ENCODE measurements at regions not wholly inside any gene's neighbourhood (a gene's known extent, or its start where the extent isn't known, plus 50 kb on each side); places are given as distances from the start of the nearest gene placed in this dataset.
A peak's percentile ranks its signal among the peaks of the same experiment; 100 is the strongest.

- H3K36me3 ChIP-seq, result no peaks in the 10 kb centered on the region
- intact Hi-C loops (cut with DNase I; ENCODE audit: low total_unique reads), result no loop called here
- no peak overlapping the region for H3K4me3 ChIP-seq
- peaks cover 0 to 5% (median 0%) of the 10 kb centered on the region in 4 donors for H3K9me3 ChIP-seq
- no peak overlapping the region for H3K27ac ChIP-seq
- H3K27me3 ChIP-seq, result no peaks in the 10 kb centered on the region
- TF ChIP-seq CTCF (IDR thresholded peaks at IDR 0.05), result no peak
- no peak for TF ChIP-seq EP300 (IDR thresholded peaks at IDR 0.05)
- TF ChIP-seq POLR2A (IDR thresholded peaks at IDR 0.05), result no peak
- TF ChIP-seq POLR2AphosphoS5 (IDR thresholded peaks at IDR 0.05), result no peak
- no peaks in the 10 kb centered on the region for H3K4me1 ChIP-seq
- DNase-seq, result no peak
- WGBS, 5 donors, result 67 to 86% (median 75%) methylated on average over 8 of the region's 8 CpGs
These were observed 107.0 kb downstream of the CD83 start for GRCh38 chr6:14224359-14225103.

- TF ChIP-seq POLR2AphosphoS5 (IDR thresholded peaks at IDR 0.05) (no peak), EP300 (IDR thresholded peaks at IDR 0.05) (no peak), CTCF (IDR thresholded peaks at IDR 0.05) (no peak), POLR2A (IDR thresholded peaks at IDR 0.05) (no peak)
- Histone ChIP-seq H3K4me1 (no peaks in the 10 kb centered on the region), H3K9me3 (peaks cover 0 to 5% (median 0%) of the 10 kb centered on the region in 4 donors), H3K36me3 (no peaks in the 10 kb centered on the region), H3K4me3 (no peak overlapping the region), H3K27ac (no peak overlapping the region), H3K27me3 (no peaks in the 10 kb centered on the region)
- intact Hi-C loops (cut with DNase I; ENCODE audit: low total_unique reads), result no loop called here
- no peak for DNase-seq
- WGBS, 5 donors, result 96 to 98% (median 97%) methylated on average over 2 of the region's 2 CpGs
These were observed 108.6 kb downstream of the CD83 start for GRCh38 chr6:14226051-14226660.

- no peak overlapping the region for H3K4me3 ChIP-seq
- H3K27me3 ChIP-seq, result no peaks in the 10 kb centered on the region
- H3K36me3 ChIP-seq, result no peaks in the 10 kb centered on the region
- intact Hi-C loops (cut with DNase I; ENCODE audit: low total_unique reads), result no loop called here
- H3K9me3 ChIP-seq, result peaks cover 0 to 5% (median 0%) of the 10 kb centered on the region in 4 donors
- no peaks in the 10 kb centered on the region for H3K4me1 ChIP-seq
- DNase-seq, result peak in 1 of 2 donors; percentile 37
- no peak for TF ChIP-seq POLR2A (IDR thresholded peaks at IDR 0.05)
- WGBS, 5 donors, result 71 to 81% (median 74%) methylated on average over 7 of the region's 7 CpGs
- no peak overlapping the region for H3K27ac ChIP-seq
These were observed 111.0 kb downstream of the CD83 start for GRCh38 chr6:14228571-14228970.

- DNase-seq, result no peak
- WGBS, 5 donors, result 35 to 84% (median 53%) methylated on average over 6 of the region's 6 CpGs
These were observed 113.5 kb downstream of the CD83 start for GRCh38 chr6:14231071-14231483.

More at GRCh38 chr6:14231071-14231483, 113.5 kb downstream of the CD83 start:
- H3K4me3 ChIP-seq, result no peak overlapping the region
- TF ChIP-seq POLR2A (IDR thresholded peaks at IDR 0.05) (no peak), CTCF (IDR thresholded peaks at IDR 0.05) (no peak), EP300 (IDR thresholded peaks at IDR 0.05) (no peak), POLR2AphosphoS5 (IDR thresholded peaks at IDR 0.05) (no peak)
- H3K27ac ChIP-seq, result no peak overlapping the region
- H3K27me3 ChIP-seq, result no peaks in the 10 kb centered on the region
- no peaks in the 10 kb centered on the region for H3K4me1 ChIP-seq
- peaks cover 0 to 3% (median 0%) of the 10 kb centered on the region in 4 donors for H3K9me3 ChIP-seq
- intact Hi-C loops (cut with DNase I; ENCODE audit: low total_unique reads), result no loop called here
- no peaks in the 10 kb centered on the region for H3K36me3 ChIP-seq
